ENCODE measurements at regions not wholly inside any gene's neighbourhood (a gene's known extent, or its start where the extent isn't known, plus 50 kb on each side); places are given as distances from the start of the nearest gene placed in this dataset.

DNA sequence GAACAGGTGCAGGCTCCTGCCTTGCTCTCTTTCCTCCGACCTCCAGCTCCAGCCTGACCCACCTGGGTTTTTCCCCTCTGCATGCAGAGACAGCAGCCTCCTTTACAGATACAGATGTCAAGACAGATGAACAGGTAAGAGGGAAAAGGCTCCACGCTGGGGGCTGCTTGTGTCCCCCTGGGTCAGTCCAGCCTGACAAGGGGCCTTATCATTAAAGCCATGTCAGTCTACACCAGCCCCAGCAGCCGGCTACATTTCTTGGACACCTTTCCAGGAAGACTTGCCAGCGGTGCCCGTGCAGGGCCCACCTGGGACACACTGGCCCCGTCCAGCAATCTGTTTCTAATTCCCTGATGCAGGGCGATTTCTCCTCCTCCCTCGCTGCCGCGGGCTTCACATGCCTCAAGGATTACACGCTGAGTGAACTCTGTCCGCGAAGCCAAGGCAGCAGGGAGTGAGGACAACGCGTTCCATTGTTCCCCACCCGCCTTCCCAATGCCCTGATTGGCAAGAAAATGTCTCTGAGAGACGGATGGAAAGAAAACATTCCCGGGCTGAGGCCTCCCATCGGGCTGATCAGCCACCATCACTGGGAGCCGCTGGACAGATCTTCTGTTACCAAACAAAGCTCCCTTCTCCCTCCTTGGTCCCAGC is 184.7 kb downstream of the C16orf95 start:
- TF ChIP-seq PBX3 (CRISPR knock-in tag; IDR thresholded peaks at IDR 0.05), result no peak
- TF ChIP-seq, protein P1, sequence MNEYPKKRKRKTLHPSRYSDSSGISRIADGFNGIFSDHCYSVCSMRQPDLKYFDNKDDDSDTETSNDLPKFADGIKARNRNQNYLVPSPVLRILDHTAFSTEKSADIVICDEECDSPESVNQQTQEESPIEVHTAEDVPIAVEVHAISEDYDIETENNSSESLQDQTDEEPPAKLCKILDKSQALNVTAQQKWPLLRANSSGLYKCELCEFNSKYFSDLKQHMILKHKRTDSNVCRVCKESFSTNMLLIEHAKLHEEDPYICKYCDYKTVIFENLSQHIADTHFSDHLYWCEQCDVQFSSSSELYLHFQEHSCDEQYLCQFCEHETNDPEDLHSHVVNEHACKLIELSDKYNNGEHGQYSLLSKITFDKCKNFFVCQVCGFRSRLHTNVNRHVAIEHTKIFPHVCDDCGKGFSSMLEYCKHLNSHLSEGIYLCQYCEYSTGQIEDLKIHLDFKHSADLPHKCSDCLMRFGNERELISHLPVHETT (tag by site-specific recombination; IDR thresholded peaks at IDR 0.05), result no peak
- TF ChIP-seq ZNF211 (tag by site-specific recombination; IDR thresholded peaks at IDR 0.05; ENCODE audit: low read depth), result no peak
- TF ChIP-seq MZF1 (tag by site-specific recombination; IDR thresholded peaks at IDR 0.05; ENCODE audit: borderline replicate concordance), result no peak
- no peak for TF ChIP-seq ZNF785 (tag by site-specific recombination; IDR thresholded peaks at IDR 0.05)
- no peak for TF ChIP-seq CTCF (tag by site-specific recombination; IDR thresholded peaks at IDR 0.05)
- no peak for TF ChIP-seq MYNN (tag by site-specific recombination; IDR thresholded peaks at IDR 0.05; ENCODE audit: borderline replicate concordance)
- TF ChIP-seq, protein P2, sequence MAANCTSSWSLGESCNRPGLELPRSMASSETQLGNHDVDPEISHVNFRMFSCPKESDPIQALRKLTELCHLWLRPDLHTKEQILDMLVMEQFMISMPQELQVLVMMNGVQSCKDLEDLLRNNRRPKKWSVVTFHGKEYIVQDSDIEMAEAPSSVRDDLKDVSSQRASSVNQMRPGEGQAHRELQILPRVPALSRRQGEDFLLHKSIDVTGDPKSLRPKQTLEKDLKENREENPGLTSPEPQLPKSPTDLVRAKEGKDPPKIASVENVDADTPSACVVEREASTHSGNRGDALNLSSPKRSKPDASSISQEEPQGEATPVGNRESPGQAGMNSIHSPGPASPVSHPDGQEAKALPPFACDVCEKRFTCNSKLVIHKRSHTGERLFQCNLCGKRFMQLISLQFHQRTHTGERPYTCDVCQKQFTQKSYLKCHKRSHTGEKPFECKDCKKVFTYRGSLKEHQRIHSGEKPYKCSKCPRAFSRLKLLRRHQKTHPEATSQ (tag by site-specific recombination; IDR thresholded peaks at IDR 0.05), result no peak
- no peak for TF ChIP-seq ZNF274 (IDR thresholded peaks at IDR 0.05; ENCODE audit: low read length)
- no peak for TF ChIP-seq ZNF274 (tag by site-specific recombination; IDR thresholded peaks at IDR 0.05; ENCODE audit: borderline replicate concordance)
- no peak for TF ChIP-seq ZFHX2 (tag by site-specific recombination; conservative IDR thresholded peaks at IDR 0.05)
- no peak for TF ChIP-seq ZNF121 (tag by site-specific recombination; IDR thresholded peaks at IDR 0.05)
- no peak for TF ChIP-seq KLF8 (tag by site-specific recombination; IDR thresholded peaks at IDR 0.05)
